ENCODE measurements at regions not wholly inside any gene's neighbourhood (a gene's known extent, or its start where the extent isn't known, plus 50 kb on each side); places are given as distances from the start of the nearest gene placed in this dataset.
"Not testable (repeated sequence)": the region's sequence is repeated elsewhere in the genome, so short reads cannot be mapped to it uniquely, and the experiment has no call there.

- H3K9me2 ChIP-seq (ENCODE audit: insufficient read depth); H3K79me2 ChIP-seq (ENCODE audit: insufficient read depth); in situ Hi-C loops (cut with MboI); H4K20me1 ChIP-seq (ENCODE audit: insufficient read depth); H3K9ac ChIP-seq; DNase-seq; H3K27ac ChIP-seq; H3K27me3 ChIP-seq (replicated peaks; ENCODE audit: insufficient read depth); H2AFZ ChIP-seq; H3K9me3 ChIP-seq (ENCODE audit: low read depth); H3K36me3 ChIP-seq (ENCODE audit: low read depth); H3K4me3 ChIP-seq; H3K4me2 ChIP-seq (ENCODE audit: unreplicated experiment): not testable (repeated sequence)
- H3K4me1 ChIP-seq (ENCODE audit: insufficient read depth), result peaks cover 12% of the 10 kb centered on the region
- WGBS, 2 experiments (ENCODE audit: low coverage in 1 of 2, low lambda C conversion rate in 2 of 2, missing lambda C conversion rate in 2 of 2), result 88 to 91% methylated on average over 1 of the region's 1 CpG
- H3F3A ChIP-seq (ENCODE audit: insufficient read depth), result peaks cover 17% of the 10 kb centered on the region
Measured at GRCh38 chr21:32823296-32823695, 51.7 kb upstream of the PAXBP1 start.

- H2AFZ ChIP-seq, result no peak overlapping the region
- no peaks in the 10 kb centered on the region for H3K27me3 ChIP-seq (replicated peaks; ENCODE audit: insufficient read depth)
- peaks cover 6% of the 10 kb centered on the region for H3K4me1 ChIP-seq (ENCODE audit: insufficient read depth)
- H3K27ac ChIP-seq, result no peak overlapping the region
- H3K9me3 ChIP-seq (ENCODE audit: low read depth), result no peaks in the 10 kb centered on the region
- 77 to 85% methylated on average over 1 of the region's 1 CpG for WGBS, 2 experiments (ENCODE audit: low coverage in 1 of 2, low lambda C conversion rate in 2 of 2, missing lambda C conversion rate in 2 of 2)
- in situ Hi-C loops (cut with MboI), result no loop called here
- H3K9ac ChIP-seq, result no peak overlapping the region
- no peaks in the 10 kb centered on the region for H3K79me2 ChIP-seq (ENCODE audit: insufficient read depth)
- peaks cover 10% of the 10 kb centered on the region for H3F3A ChIP-seq (ENCODE audit: insufficient read depth)
- no peaks in the 10 kb centered on the region for H3K9me2 ChIP-seq (ENCODE audit: insufficient read depth)
- H3K4me3 ChIP-seq, result no peak overlapping the region
- no peak for DNase-seq
- no peak for TF ChIP-seq EZH2phosphoT487 (IDR thresholded peaks at IDR 0.05; ENCODE audit: insufficient read depth, low read depth)
- no peak for TF ChIP-seq EZH2 (IDR thresholded peaks at IDR 0.05; ENCODE audit: insufficient read depth, poor library complexity, severe bottlenecking)
- no peak overlapping the region for H3K4me2 ChIP-seq (ENCODE audit: unreplicated experiment)
- no peaks in the 10 kb centered on the region for H3K36me3 ChIP-seq (ENCODE audit: low read depth)
- no peaks in the 10 kb centered on the region for H4K20me1 ChIP-seq (ENCODE audit: insufficient read depth)
Measured at GRCh38 chr21:32824950-32825349, 53.4 kb upstream of the PAXBP1 start.

- 32 to 37% methylated on average over 9 of the region's 9 CpGs for WGBS, 2 experiments (ENCODE audit: low coverage in 1 of 2, low lambda C conversion rate in 2 of 2, missing lambda C conversion rate in 2 of 2)
- peak; percentile 75 for DNase-seq
- TF ChIP-seq EZH2phosphoT487 (IDR thresholded peaks at IDR 0.05; ENCODE audit: insufficient read depth, low read depth), result no peak
- no peak for TF ChIP-seq EZH2 (IDR thresholded peaks at IDR 0.05; ENCODE audit: insufficient read depth, poor library complexity, severe bottlenecking)
Measured at GRCh38 chr21:32826329-32827167, 55.0 kb upstream of the PAXBP1 start.

GRCh38 chr21:32828908-32829307 lies 57.4 kb upstream of the PAXBP1 start:
- Histone ChIP-seq H3K9me3 (ENCODE audit: low read depth) (no peaks in the 10 kb centered on the region), H3K4me3 (no peak overlapping the region), H3K36me3 (ENCODE audit: low read depth) (no peaks in the 10 kb centered on the region), H3K4me1 (ENCODE audit: insufficient read depth) (no peaks in the 10 kb centered on the region), H2AFZ (no peak overlapping the region), H4K20me1 (ENCODE audit: insufficient read depth) (no peaks in the 10 kb centered on the region), H3K9ac (no peak overlapping the region), H3K27me3 (replicated peaks; ENCODE audit: insufficient read depth) (peaks cover 2% of the 10 kb centered on the region; the same call in 1 of the 2 replicates), H3K79me2 (ENCODE audit: insufficient read depth) (no peaks in the 10 kb centered on the region), H3K27ac (no peak overlapping the region), H3K4me2 (ENCODE audit: unreplicated experiment) (no peak overlapping the region), H3F3A (ENCODE audit: insufficient read depth) (no peaks in the 10 kb centered on the region), H3K9me2 (ENCODE audit: insufficient read depth) (no peaks in the 10 kb centered on the region)
- DNase-seq, result no peak
- TF ChIP-seq EZH2phosphoT487 (IDR thresholded peaks at IDR 0.05; ENCODE audit: insufficient read depth, low read depth), result no peak
- 61 to 65% methylated on average over 4 of the region's 4 CpGs for WGBS, 2 experiments (ENCODE audit: low coverage in 1 of 2, low lambda C conversion rate in 2 of 2, missing lambda C conversion rate in 2 of 2)
- in situ Hi-C loops (cut with MboI), result no loop called here

More at GRCh38 chr21:32826329-32827167, 55.0 kb upstream of the PAXBP1 start:
- no peaks in the 10 kb centered on the region for H3K9me2 ChIP-seq (ENCODE audit: insufficient read depth)
- no peaks in the 10 kb centered on the region for H3K4me1 ChIP-seq (ENCODE audit: insufficient read depth)
- H3K9ac ChIP-seq, result no peak overlapping the region
- no peak overlapping the region for H2AFZ ChIP-seq
- H3K4me3 ChIP-seq, result no peak overlapping the region
- H3K27me3 ChIP-seq (replicated peaks; ENCODE audit: insufficient read depth), result no peaks in the 10 kb centered on the region
- no peaks in the 10 kb centered on the region for H3K9me3 ChIP-seq (ENCODE audit: low read depth)
- H3F3A ChIP-seq (ENCODE audit: insufficient read depth), result no peaks in the 10 kb centered on the region
- in situ Hi-C loops (cut with MboI), result no loop called here
- H3K4me2 ChIP-seq (ENCODE audit: unreplicated experiment), result no peak overlapping the region
- H3K36me3 ChIP-seq (ENCODE audit: low read depth), result no peaks in the 10 kb centered on the region
- H3K27ac ChIP-seq, result no peak overlapping the region
- H3K79me2 ChIP-seq (ENCODE audit: insufficient read depth), result no peaks in the 10 kb centered on the region
- H4K20me1 ChIP-seq (ENCODE audit: insufficient read depth), result no peaks in the 10 kb centered on the region
